GM18951 (cell line): ENCODE measurements at regions not wholly inside any gene's neighbourhood (a gene's known extent, or its start where the extent isn't known, plus 50 kb on each side); places are given as distances from the start of the nearest gene placed in this dataset.
"Not testable (repeated sequence)": the region's sequence is repeated elsewhere in the genome, so short reads cannot be mapped to it uniquely, and the experiment has no call there.

Experiments used
- POLR2A ChIP-seq: IDR thresholded peaks from 4 replicates; pipeline ENCODE4 v1.6.1; 2011; ENCODE audit warnings: mild to moderate bottlenecking; ENCODE audit not compliant: insufficient read length, insufficient read depth; ENCODE audit errors: extremely low read depth
- in situ Hi-C: fragments of 300-500 bp; cut with MboI; formaldehyde crosslinking; loops from one replicate; pipeline ENCODE4 v1.12.0; 2022; ENCODE audit warnings: low sequenced_read_pairs, mixed read lengths, inconsistent platforms; ENCODE audit not compliant: unreplicated experiment

DNA sequence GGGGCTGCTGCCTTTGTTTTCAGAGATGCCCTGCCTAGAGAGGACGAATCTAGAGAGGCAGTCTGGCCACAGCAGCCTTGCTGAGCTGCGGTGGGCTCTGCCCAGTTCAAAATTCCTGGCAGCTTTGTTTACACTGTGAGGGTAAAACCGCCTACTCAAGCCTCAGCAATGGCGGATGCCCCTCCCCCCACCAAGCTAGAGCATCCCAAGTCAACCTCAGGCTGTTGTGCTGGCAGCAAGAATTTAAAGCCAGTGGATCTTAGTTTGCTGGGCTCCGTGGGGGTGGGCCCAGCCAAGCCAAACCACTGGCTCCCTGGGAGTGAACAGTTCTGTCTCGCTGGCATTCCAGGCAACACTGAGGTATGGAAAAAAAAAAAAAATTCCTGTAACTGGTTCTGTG is 970.9 kb downstream of the TBC1D32 start:
- in situ Hi-C loops: no loop called here
- TF ChIP-seq POLR2A: no peak

GRCh38 chr6:120358535-120358934 is 975.7 kb downstream of the TBC1D32 start:
- in situ Hi-C loops: not testable (repeated sequence)

GRCh38 chr6:120357447-120357846 is 976.8 kb downstream of the TBC1D32 start:
- no peak for TF ChIP-seq POLR2A
- in situ Hi-C loops: no loop called here

DNA sequence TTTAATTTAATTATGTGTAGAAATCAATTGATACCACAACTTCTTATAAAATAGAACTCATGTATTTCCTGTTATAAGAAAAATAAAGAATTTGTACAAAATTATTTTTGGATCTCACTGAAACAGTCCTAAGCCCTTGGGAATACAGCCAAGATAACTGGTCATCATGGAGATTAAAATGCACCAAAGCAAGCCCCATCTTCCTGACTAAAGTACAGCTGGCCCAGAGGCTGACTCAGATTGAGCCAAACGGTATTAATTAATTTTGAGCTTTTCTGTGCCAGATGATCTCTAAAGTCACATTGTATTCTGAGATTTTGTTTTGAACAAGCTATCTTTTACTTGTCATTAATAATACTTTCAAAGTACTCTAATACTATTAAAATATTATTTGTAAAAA is 978.5 kb downstream of the TBC1D32 start:
- TF ChIP-seq POLR2A: no peak
- in situ Hi-C loops: no loop called here

DNA sequence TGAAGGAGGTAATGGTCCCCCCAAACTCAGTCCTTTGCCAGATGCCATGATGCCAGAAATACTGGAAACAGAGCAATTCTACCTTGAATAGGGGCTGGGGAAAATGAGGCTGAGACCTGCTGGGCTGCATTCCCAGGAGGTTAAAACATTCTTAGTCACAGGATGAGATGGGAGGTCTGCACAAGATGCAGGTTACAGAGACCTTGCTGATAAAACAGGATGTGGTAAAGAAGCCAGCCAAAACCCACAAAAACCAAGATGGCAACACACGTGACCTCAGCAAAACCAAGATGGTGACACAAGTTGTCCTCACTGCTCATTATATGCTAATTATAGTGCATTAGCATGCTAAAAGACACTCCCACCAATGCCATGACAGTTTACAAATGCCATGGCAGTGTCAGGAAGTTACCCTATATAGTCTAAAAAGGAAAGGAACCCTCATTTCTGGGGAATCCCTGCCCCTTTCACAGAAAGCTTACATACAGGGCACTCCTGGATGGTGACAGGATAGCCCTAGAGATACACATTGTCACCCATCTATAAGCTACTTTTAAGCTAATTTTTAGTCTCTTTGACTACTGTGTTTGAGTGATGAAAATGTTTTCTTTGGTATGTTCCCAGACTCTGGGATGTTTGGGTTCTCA is 979.7 kb downstream of the TBC1D32 start:
- no peak for TF ChIP-seq POLR2A
- in situ Hi-C loops: no loop called here

GRCh38 chr6:120352491-120352890 is 981.8 kb downstream of the TBC1D32 start:
- no peak for TF ChIP-seq POLR2A
- in situ Hi-C loops: no loop called here

DNA sequence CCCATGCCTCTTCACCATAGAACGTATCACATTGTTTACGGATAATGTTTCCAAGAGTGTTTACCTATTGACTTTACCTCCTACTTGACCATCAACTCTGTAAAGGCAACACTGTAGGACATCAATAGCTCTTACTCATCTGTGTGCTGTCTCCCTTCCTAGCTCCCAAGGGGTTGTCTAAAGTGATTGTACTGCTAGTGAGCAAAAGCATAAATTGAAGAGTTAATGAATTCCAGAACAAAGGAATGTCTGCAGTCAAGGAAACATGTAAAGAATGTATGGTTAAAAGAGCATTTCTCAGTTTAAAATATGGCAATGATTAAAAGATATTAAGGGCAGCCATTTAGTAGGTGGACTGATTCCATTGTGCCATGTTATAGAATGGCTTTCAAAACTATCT is 985.4 kb downstream of the TBC1D32 start:
- in situ Hi-C loops: no loop called here
- TF ChIP-seq POLR2A: no peak

DNA sequence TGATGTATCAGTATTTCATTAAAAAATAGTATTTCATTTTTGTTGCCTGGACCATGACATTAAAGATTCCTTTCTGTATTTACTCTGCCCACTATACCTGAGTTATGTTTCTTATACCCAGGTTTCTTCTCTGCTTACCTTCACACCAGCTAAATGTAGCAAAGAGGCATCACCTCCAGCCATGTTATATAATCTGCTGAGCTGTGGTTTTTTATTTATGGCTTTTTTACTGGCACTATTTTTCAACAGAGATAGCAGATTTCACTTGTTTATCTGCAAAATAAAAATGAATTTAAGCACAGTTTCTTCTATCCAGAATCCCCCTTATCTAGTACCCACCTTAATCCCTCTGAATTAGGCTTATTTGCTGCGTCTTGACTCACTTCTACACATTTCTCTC is 979.0 kb upstream of the MAN1A1 start:
- TF ChIP-seq POLR2A: no peak
- in situ Hi-C loops: no loop called here

GRCh38 chr6:120320481-120321162 is 971.1 kb upstream of the MAN1A1 start:
- in situ Hi-C loops: no loop called here
- TF ChIP-seq POLR2A: no peak

- TF ChIP-seq POLR2A: no peak
- in situ Hi-C loops: no loop called here
Measured at GRCh38 chr6:120304223-120304622, 954.7 kb upstream of the MAN1A1 start.

GRCh38 chr6:120303527-120303926 is 954.0 kb upstream of the MAN1A1 start:
- no peak for TF ChIP-seq POLR2A
- in situ Hi-C loops: no loop called here

GRCh38 chr6:120302041-120302440 is 952.5 kb upstream of the MAN1A1 start:
- no peak for TF ChIP-seq POLR2A
- in situ Hi-C loops: no loop called here

- no peak for TF ChIP-seq POLR2A
- in situ Hi-C loops: no loop called here
Measured at GRCh38 chr6:120290964-120291363, 941.4 kb upstream of the MAN1A1 start.

GRCh38 chr6:120282005-120282404 is 932.4 kb upstream of the MAN1A1 start:
- no peak for TF ChIP-seq POLR2A

More at GRCh38 chr6:120282005-120282404, 932.4 kb upstream of the MAN1A1 start:
- in situ Hi-C loops: no loop called here
